ENCODE measurements at regions not wholly inside any gene's neighbourhood (a gene's known extent, or its start where the extent isn't known, plus 50 kb on each side); places are given as distances from the start of the nearest gene placed in this dataset.

- FAIRE-seq, result no peak
- Mint-ChIP-seq H3K4me3 (ENCODE audit: unreplicated experiment) (no peak overlapping the region), H3K27me3 (ENCODE audit: low read depth, unreplicated experiment) (no peaks in the 10 kb centered on the region)
Observed at GRCh38 chr17:53472586-53472985, 350.1 kb upstream of the KIF2B start.

GRCh38 chr17:53471514-53471913 is 351.2 kb upstream of the KIF2B start:
- H3K79me2 ChIP-seq (ENCODE audit: insufficient read depth, low read length), result no peaks in the 10 kb centered on the region
- no peak overlapping the region for H3K9ac ChIP-seq (ENCODE audit: low read length)
- H3K4me3 ChIP-seq (ENCODE audit: insufficient read depth, low read depth, low read length), result no peak overlapping the region
- H3K27me3 ChIP-seq (ENCODE audit: insufficient read depth, low read length), result no peaks in the 10 kb centered on the region
- no peaks in the 10 kb centered on the region for H3K27me3 Mint-ChIP-seq (ENCODE audit: low read depth, unreplicated experiment)
- no peak overlapping the region for H2AFZ ChIP-seq (ENCODE audit: low read depth, low read length)
- H4K20me1 ChIP-seq (ENCODE audit: insufficient read depth, low read length), result no peaks in the 10 kb centered on the region
- no peaks in the 10 kb centered on the region for H3K4me1 ChIP-seq (ENCODE audit: insufficient read depth, low read length)
- H3K4me1 Mint-ChIP-seq (ENCODE audit: low read depth, unreplicated experiment), result peaks cover 34% of the 10 kb centered on the region
- H3K36me3 Mint-ChIP-seq (ENCODE audit: low read depth, unreplicated experiment), result no peaks in the 10 kb centered on the region
- DNase-seq (ENCODE audit: low read depth), result no peak
- no peak for TF ChIP-seq CTCF (IDR thresholded peaks at IDR 0.05; ENCODE audit: insufficient read depth, low read depth, low read length)
- TF ChIP-seq EZH2 (IDR thresholded peaks at IDR 0.05; ENCODE audit: insufficient read depth, low read length), result no peak
- no peaks in the 10 kb centered on the region for H3K36me3 ChIP-seq (ENCODE audit: insufficient read depth, low read length)
- H3K27ac Mint-ChIP-seq (ENCODE audit: unreplicated experiment), result no peak overlapping the region
- H3K27ac ChIP-seq (ENCODE audit: low read depth, low read length), result no peak overlapping the region
- no peaks in the 10 kb centered on the region for H3K9me3 ChIP-seq (ENCODE audit: insufficient read depth, low read depth, low read length)
- no peak overlapping the region for H3K4me3 Mint-ChIP-seq (ENCODE audit: unreplicated experiment)
- no peak for FAIRE-seq
- peaks cover 2% of the 10 kb centered on the region for H3K9me3 Mint-ChIP-seq (ENCODE audit: unreplicated experiment)
- no peak overlapping the region for H3K4me2 ChIP-seq (ENCODE audit: low read length)

More at GRCh38 chr17:53472586-53472985, 350.1 kb upstream of the KIF2B start:
- no peak overlapping the region for H2AFZ ChIP-seq (ENCODE audit: low read depth, low read length)
- H3K27me3 ChIP-seq (ENCODE audit: insufficient read depth, low read length), result no peaks in the 10 kb centered on the region
- H3K27ac Mint-ChIP-seq (ENCODE audit: unreplicated experiment), result peak overlapping the region; percentile 96
- H3K36me3 Mint-ChIP-seq (ENCODE audit: low read depth, unreplicated experiment), result no peaks in the 10 kb centered on the region
- no peak overlapping the region for H3K27ac ChIP-seq (ENCODE audit: low read depth, low read length)
- no peaks in the 10 kb centered on the region for H3K4me1 ChIP-seq (ENCODE audit: insufficient read depth, low read length)
- TF ChIP-seq CTCF (IDR thresholded peaks at IDR 0.05; ENCODE audit: insufficient read depth, low read depth, low read length) (no peak), EZH2 (IDR thresholded peaks at IDR 0.05; ENCODE audit: insufficient read depth, low read length) (no peak)
- peaks cover 2% of the 10 kb centered on the region for H3K9me3 Mint-ChIP-seq (ENCODE audit: unreplicated experiment)
- no peak overlapping the region for H3K9ac ChIP-seq (ENCODE audit: low read length)
- H3K4me3 ChIP-seq (ENCODE audit: insufficient read depth, low read depth, low read length), result no peak overlapping the region
- DNase-seq (ENCODE audit: low read depth), result peak; percentile 27
- H4K20me1 ChIP-seq (ENCODE audit: insufficient read depth, low read length), result no peaks in the 10 kb centered on the region
- no peaks in the 10 kb centered on the region for H3K79me2 ChIP-seq (ENCODE audit: insufficient read depth, low read length)
- peaks cover 34% of the 10 kb centered on the region for H3K4me1 Mint-ChIP-seq (ENCODE audit: low read depth, unreplicated experiment)
- H3K36me3 ChIP-seq (ENCODE audit: insufficient read depth, low read length), result no peaks in the 10 kb centered on the region
- no peaks in the 10 kb centered on the region for H3K9me3 ChIP-seq (ENCODE audit: insufficient read depth, low read depth, low read length)
- peak overlapping the region; percentile 9 for H3K4me2 ChIP-seq (ENCODE audit: low read length)

- no peaks in the 10 kb centered on the region for H3K27me3 ChIP-seq (ENCODE audit: insufficient read depth, low read length)
- no peaks in the 10 kb centered on the region for H4K20me1 ChIP-seq (ENCODE audit: insufficient read depth, low read length)
- H3K4me1 Mint-ChIP-seq (ENCODE audit: low read depth, unreplicated experiment), result peaks cover 34% of the 10 kb centered on the region
- FAIRE-seq, result no peak
- H3K4me2 ChIP-seq (ENCODE audit: low read length), result no peak overlapping the region
- peak; percentile 21 for DNase-seq (ENCODE audit: low read depth)
- H3K27ac Mint-ChIP-seq (ENCODE audit: unreplicated experiment), result peak overlapping the region; percentile 34
- no peaks in the 10 kb centered on the region for H3K79me2 ChIP-seq (ENCODE audit: insufficient read depth, low read length)
- peaks cover 2% of the 10 kb centered on the region for H3K9me3 Mint-ChIP-seq (ENCODE audit: unreplicated experiment)
- no peak overlapping the region for H3K4me3 ChIP-seq (ENCODE audit: insufficient read depth, low read depth, low read length)
- TF ChIP-seq EZH2 (IDR thresholded peaks at IDR 0.05; ENCODE audit: insufficient read depth, low read length) (no peak), CTCF (IDR thresholded peaks at IDR 0.05; ENCODE audit: insufficient read depth, low read depth, low read length) (no peak)
- no peaks in the 10 kb centered on the region for H3K4me1 ChIP-seq (ENCODE audit: insufficient read depth, low read length)
- H3K36me3 ChIP-seq (ENCODE audit: insufficient read depth, low read length), result no peaks in the 10 kb centered on the region
- no peak overlapping the region for H2AFZ ChIP-seq (ENCODE audit: low read depth, low read length)
- H3K9me3 ChIP-seq (ENCODE audit: insufficient read depth, low read depth, low read length), result no peaks in the 10 kb centered on the region
- no peaks in the 10 kb centered on the region for H3K27me3 Mint-ChIP-seq (ENCODE audit: low read depth, unreplicated experiment)
- H3K4me3 Mint-ChIP-seq (ENCODE audit: unreplicated experiment), result no peak overlapping the region
- no peak overlapping the region for H3K27ac ChIP-seq (ENCODE audit: low read depth, low read length)
- no peaks in the 10 kb centered on the region for H3K36me3 Mint-ChIP-seq (ENCODE audit: low read depth, unreplicated experiment)
- H3K9ac ChIP-seq (ENCODE audit: low read length), result no peak overlapping the region
Observed at GRCh38 chr17:53470626-53471025, 352.1 kb upstream of the KIF2B start.

Data from astrocyte (in vitro differentiated cells and primary cell).